Activated CD4-positive, CD25-positive, alpha-beta regulatory T cell treated with anti-CD3 and anti-CD28 coated beads, Interleukin-2, amount 50 U/mL, for 24 hours (primary cell): ENCODE measurements at regions not wholly inside any gene's neighbourhood (a gene's known extent, or its start where the extent isn't known, plus 50 kb on each side); places are given as distances from the start of the nearest gene placed in this dataset.

Experiments used
- ATAC-seq, 2 donors: fragments of 150-1000 bp; cut with Tn5 transposase; one replicate each; pipeline ENCODE4 v1.10.0; 2021; ENCODE audit warnings: mild to moderate bottlenecking in 1 of 2, moderate library complexity in 1 of 2

GRCh38 chr10:30116041-30116491, 56.7 kb upstream of the JCAD start:
- no peak for ATAC-seq

DNA sequence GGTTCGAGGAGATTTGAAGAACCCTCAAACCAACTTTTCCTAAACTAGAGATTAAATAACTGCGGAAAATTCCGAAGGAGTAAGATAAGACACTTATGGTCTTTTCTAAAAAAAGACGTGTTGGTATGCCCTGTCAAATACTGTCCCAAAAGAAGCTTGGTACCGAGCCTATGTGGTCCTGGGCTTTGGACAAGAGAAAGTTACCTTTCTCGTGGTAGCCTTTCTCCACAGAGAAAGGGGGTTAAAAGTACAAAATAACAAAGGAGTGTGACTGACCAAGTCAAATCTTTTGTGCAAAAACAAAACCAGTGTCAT, 56.2 kb upstream of the JCAD start:
- no peak for ATAC-seq

DNA sequence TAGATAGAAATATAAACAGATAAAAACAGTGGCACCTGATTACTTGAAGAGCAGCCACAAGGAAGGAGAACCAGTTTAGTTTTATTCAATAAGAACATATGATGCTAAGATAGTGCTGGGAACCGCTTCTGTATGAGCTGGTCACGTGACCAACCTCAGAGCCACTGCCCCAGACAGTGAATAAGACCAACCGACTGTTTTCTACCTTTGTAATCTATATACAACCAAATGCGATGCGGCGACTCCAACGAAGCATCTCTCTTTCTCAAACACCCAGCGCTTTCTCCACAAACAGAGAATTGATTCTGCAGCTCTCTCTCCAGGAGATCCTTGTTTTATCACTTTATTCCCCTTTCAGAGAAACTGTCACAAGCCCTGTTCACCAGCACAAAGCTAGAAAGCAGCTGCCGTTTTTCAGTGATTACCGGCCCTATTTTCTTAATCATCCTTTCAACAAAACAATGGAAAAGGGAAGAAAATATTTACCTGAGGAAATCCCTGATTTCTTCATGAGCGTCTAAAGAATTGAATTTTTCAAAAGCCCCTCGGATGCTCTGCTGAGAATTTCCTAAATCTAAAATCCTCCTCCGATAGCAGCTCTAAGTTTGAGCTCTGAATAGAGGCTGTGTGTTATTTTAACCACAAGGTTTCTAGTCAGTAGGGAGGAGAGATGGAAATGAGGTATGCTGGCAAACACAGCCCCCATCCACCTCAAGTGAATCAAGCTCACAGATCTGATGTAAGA, 55.7 kb upstream of the JCAD start:
- ATAC-seq, result no peak

DNA sequence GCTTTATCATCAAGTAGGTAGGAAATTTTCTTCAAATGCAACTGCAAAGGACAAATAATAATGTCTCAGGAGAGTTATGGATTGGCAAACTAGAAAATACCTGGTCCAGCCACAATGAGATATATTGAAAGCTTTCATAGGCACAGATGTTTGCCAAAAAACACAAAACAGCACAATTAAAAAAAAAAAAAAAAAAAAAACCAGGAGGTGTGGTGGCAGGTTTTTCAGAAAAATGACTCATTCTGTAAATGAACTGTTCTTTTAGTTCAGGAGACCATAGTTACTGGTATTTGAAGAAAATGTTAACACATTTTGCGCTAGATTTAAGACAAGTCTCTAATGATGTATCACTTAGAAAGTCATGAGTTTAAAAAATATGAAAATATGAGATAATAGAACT, 55.0 kb upstream of the JCAD start:
- no peak for ATAC-seq

DNA sequence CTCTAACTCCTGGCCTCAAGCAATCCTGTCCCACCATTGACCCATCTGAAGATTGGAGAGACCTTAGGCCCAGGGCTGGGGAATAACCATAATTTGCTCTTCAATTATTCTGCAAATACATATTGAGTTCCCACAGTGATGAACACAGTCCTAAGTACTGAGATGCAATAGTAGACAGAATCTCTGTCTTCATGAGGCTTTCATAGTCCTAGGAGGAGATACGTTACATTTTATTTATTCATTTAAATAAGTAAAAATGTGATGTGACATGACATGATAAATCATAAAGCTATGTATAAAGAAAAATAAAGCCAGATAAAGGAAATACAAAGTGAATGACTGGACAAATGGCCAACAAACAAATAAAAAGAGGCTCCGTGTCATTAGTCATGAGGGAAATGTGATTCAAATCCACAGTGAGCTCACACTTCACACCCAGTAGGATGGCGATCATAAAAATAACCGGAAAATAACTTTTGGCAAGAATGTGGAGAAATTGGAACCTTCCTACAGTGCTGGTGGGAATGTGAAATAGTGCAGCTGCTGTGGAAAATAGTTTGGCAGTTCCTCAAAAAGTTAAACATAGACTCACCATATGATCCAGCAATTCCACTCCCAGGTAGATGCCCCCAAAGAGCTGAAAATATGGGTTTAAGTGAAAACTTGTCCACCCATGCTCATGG, 52.1 kb upstream of the JCAD start:
- no peak for ATAC-seq
